CD4-positive, alpha-beta T cell treated with Interleukin-17A for 1 hour (primary cell): ENCODE measurements at regions not wholly inside any gene's neighbourhood (a gene's known extent, or its start where the extent isn't known, plus 50 kb on each side); places are given as distances from the start of the nearest gene placed in this dataset.

Source experiments
- DNase-seq: peaks from one replicate; pipeline ENCODE4 v3.0.0-alpha.2; 2020

DNA sequence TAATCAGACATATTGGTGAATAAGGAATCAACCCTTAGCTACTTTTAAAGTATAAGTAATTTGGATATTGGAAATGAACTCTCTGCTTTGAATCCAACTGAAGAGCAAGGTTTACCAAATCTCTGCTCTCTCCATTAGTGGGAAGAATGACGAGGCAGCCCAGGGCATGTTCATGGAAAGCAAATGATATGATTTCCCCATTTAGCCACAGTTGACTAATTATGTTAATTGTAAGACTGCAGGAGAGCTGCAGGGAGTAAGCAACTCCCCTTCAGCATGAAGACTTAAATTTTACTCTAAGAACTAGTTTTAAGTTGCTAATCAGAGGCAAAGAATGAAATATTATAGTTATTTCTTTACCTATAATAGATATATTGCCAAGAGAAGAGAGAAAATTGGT, 194.3 kb upstream of the CD180 start:
- no peak for DNase-seq

DNA sequence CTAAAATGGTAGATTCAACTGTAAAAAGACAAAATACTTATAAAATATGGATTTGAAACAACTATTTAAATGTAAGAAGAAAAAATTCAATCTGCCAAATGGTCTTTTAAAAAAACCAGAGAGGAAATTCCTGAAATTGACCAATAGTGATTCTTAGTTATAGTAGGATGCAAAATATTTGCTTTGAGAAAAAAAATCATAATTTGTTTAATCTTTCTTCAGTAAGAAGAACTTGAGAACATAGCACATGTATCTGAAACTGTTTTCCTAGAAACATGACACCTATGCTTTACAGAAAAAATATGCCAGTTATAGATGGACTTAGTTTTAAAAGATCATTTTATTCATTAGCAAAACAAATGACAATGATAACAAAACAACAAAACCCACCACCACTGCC, 186.9 kb upstream of the CD180 start:
- DNase-seq, result no peak

GRCh38 chr5:67381236-67381880, 184.8 kb upstream of the CD180 start:
- DNase-seq, result no peak

GRCh38 chr5:67380431-67380830, 183.8 kb upstream of the CD180 start:
- DNase-seq, result no peak

GRCh38 chr5:67379753-67380152, 183.2 kb upstream of the CD180 start:
- DNase-seq, result no peak

GRCh38 chr5:67378256-67378655, 181.7 kb upstream of the CD180 start:
- no peak for DNase-seq

GRCh38 chr5:67377631-67378030, 181.0 kb upstream of the CD180 start:
- DNase-seq, result no peak

GRCh38 chr5:67375606-67376005, 179.0 kb upstream of the CD180 start:
- no peak for DNase-seq

- DNase-seq, result no peak
Observed at GRCh38 chr5:67374378-67374777, 177.8 kb upstream of the CD180 start.

GRCh38 chr5:67373518-67373917, 176.9 kb upstream of the CD180 start:
- no peak for DNase-seq

DNA sequence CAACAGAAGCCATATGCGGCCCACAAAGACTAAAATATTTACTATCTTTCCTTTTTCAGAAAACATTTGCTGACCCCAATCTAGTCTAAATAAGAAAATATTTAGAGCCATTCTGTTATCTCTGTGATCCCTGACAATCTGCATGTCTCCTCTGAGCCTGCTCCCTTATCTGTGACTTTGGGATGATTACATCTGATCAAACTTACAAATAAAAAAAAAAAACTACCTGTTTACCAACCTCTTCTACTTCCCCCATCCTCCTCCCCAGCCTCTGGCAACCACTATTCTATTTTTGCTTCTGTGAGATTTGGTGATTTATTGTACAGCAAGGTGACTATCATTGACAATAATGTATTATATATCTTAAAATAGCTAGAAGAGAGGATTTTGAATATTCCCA, 176.3 kb upstream of the CD180 start:
- DNase-seq, result no peak

DNA sequence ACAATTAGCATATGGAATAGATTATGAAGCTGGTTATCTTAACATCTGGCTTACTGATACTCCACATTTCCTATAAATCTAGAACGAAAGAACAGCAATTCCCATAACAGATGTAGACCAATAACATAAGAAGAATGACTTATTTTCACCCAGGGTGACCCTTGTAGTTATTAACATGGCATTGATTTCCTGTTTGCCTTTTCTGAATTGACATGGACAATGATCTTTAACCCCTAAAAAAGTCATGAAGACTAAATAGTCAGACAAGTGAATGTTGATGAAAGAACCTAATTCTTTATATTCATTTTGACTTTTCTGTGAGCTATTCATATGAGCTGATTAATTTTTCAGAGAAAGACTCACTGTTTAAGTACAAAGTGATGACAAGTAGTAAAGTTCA, 175.3 kb upstream of the CD180 start:
- no peak for DNase-seq

DNA sequence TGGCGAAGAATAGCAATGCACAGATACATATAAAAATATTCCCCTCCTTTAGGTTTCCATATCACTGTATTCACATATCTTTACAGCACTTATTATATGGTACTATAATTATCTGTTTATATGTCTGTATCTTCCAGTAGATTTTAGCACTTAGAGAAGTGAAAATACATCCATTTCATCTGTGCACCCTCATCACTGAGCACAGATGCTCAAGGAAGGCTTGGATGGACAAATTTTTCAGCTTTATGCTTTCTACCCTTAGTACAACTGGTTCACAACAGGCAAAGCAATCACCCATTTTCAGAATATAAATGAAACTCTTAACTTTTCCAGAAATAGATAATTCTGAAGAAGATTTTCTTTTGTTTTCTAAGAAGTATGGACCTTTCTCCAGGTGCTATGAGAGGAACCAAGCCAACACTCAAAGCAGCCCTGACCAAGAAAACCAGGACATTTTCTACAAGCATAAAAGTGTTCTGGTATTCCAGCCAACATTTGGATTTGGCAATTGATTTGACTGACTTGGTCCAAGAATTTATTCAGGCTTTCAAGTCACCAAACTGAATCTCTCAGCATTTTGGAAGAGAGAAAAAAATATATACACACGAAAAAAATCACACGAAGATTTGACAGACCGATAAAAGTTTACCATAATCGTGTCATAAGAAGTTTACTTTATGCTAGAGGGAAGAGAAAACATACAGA, 170.2 kb upstream of the CD180 start:
- no peak for DNase-seq

DNA sequence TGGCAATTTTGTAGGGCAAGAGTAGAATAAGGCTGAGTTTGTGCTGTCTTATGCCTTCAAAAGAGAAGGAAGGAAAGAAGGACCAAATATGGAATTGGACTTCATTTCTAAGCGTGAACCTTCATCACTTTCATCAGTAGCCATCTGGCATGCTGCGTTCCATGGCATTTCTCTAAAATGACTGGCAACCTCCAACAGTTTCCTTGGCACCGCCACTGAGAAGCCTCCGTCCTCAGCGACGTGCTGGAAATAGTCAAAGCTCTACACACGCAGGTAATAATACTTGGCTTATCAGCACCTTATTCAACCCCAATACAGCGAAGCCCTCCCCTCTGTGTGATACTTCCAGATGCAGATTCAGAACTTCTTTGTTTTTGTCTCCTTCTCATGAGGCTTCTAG, 169.7 kb upstream of the CD180 start:
- no peak for DNase-seq

DNA sequence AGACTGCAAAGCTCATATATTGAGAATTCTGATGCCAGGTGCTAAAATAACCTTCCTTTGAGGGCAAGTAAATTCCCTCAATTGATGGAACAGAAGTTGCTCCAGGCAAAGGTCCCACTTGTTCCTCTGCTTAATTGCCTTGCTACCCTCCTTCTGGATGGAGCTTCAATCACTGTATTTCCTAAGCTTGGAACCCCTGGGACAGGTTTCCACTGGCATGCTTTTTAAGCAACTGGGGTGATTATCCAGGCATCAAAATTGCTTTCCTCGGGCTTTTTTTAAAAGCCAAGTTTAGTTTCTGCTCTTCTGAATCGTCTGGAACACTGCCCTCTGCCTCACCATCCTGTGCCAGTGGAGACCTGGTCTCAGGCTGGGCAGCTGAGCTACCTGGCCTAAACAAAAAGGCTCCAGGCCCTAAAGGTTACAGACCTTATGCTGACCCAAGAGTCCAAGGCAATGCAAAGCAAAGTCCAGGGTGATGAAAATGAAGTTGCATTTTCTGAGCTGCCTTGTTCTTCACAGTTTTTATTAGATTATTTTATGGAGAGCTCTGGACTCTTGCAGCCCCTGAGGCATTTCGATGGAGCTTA, 167.9 kb upstream of the CD180 start:
- DNase-seq, result no peak

DNA sequence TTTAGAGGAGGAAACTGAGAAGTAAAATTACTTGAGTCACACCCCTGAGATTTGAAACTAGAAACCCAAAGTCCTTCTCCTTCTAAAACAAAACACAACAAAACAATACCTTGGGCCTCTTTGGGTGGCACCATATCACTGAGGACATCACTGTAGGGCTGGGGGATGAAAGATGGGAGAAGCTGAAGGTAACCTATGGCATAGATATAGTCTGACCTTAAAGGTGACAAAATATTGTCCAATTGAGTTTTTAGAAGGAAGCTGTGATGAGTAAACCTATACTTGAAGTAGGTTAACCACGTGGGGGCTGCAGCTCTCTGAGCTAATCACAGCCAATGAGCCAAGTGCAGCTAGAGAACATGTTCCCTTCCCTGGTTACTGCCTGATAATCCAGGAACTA, 167.4 kb upstream of the CD180 start:
- DNase-seq, result no peak

DNA sequence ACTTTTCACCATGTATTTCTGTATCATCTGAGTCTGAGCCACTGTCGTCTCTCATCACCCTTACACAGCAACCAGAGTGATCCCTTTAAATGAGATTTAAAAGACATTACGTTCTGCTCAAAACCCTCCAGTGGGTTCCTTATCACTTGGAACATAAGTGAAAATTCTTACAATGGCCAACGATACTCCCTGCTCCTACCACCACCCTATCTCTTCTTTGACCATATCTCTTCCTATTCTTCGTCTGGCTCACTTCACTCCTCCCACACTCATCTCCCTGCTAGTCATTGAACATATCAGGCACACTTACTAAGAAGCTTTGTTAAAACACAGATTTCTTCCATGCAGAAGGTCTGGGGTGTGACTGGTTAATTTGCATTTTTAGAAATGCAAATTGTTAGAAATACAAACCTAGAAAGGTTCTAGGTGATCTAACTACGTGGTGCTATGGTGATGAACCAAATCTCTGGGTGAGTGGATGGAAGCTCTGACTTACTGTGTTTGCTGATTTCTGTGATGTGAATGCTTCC, 166.6 kb upstream of the CD180 start:
- no peak for DNase-seq

- no peak for DNase-seq
Observed at GRCh38 chr5:67361932-67362729, 165.5 kb upstream of the CD180 start.

- DNase-seq, result no peak
Observed at GRCh38 chr5:67360047-67360446, 163.4 kb upstream of the CD180 start.

- no peak for DNase-seq
Observed at GRCh38 chr5:67358186-67358585, 161.6 kb upstream of the CD180 start.

DNA sequence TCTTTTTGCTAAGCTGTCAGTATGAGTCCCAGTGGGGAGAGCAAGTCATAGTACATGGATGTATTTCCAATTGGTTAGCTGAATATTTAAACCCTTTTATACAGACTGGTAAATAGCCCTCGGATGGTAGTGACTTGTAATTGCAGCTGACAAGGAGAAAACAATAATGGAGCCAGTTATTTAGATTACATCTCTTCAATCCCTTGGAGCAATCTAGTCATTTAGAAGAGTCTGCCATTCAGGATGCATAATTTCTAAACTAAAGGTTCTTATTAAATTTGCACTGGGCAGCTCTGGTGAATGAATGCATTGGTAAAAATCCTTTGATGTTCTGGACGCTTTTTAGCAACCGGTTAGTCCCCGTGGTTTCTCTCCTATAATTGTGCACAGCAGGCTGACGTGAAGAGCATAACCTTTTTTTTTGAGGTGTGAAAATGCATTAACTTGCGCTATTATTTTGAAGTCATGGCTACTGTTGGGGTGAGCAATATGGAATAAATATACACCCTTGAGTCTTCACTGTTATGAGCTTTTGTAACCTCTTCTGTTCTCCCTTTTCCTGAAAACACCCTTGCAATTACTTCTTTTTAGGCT, 158.6 kb upstream of the CD180 start:
- DNase-seq, result no peak

- no peak for DNase-seq
Observed at GRCh38 chr5:67353500-67354450, 157.2 kb upstream of the CD180 start.
